SW480 (cell line): ENCODE measurements at regions not wholly inside any gene's neighbourhood (a gene's known extent, or its start where the extent isn't known, plus 50 kb on each side); places are given as distances from the start of the nearest gene placed in this dataset.

ENCODE experiments used
- DNase-seq: peaks from one replicate; pipeline ENCODE4 v3.0.0-alpha.2; 2016; ENCODE audit warnings: low spot score

GRCh38 chr3:177942911-177943310 lies 593.3 kb upstream of the KCNMB2 start:
- DNase-seq, result no peak

- DNase-seq, result no peak
These were observed 592.0 kb upstream of the KCNMB2 start for GRCh38 chr3:177944228-177944661.

- no peak for DNase-seq
These were observed 590.2 kb upstream of the KCNMB2 start for GRCh38 chr3:177946048-177946447.

DNA sequence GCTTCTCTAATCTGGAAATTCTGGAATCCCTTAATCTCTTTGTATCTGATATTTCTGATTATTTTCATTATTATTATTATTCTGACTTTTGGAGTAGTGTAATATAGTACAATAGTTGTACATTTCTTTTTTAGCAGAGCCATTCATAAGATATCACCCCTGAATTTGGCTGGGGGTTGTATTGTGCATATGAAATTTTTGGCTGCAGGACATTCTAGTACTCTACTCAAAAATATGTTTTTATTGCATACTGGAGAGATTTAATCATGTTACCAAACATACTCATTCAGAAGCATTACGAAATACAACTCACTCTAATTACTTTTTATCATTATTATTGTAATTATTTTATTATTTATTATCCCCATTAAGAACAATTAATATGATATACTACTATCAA lies 589.7 kb upstream of the KCNMB2 start:
- DNase-seq, result no peak

- DNase-seq, result no peak
These were observed 589.3 kb upstream of the KCNMB2 start for GRCh38 chr3:177946936-177947335.

GRCh38 chr3:177947901-177948300 lies 588.3 kb upstream of the KCNMB2 start:
- DNase-seq, result no peak

DNA sequence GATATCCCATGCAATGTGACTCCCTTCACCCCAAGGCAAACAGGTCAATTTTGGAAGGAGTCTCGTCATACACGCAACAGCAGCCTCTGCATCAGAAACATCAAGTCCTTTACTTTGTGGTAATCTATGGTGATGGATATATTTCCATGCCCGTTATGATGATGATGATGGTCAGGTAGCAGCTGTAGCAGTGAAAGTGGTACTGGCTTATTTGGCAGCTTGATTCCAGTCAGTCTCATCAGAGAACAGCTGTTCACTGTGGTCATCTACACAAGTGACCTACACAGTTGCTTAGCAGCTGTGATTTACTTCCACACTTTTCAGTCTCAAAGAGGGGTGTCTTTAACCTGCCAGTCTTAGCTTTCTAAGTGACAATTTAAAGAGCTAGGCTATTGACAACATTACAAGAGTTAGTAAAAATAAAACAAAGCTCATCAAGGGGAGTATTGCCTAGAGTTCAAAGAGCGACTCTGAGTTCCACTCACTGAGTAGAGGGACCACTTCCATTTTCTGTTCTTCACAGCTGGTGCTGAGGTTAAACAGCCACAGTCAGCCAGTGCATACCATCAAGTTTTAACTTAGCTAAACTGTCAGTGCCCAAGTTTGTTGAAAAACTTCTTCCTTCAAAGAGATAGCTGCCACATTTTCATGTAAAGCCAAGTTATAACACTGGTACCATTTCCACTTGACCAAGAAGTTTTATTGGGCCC lies 587.4 kb upstream of the KCNMB2 start:
- DNase-seq, result no peak

- no peak for DNase-seq
These were observed 577.0 kb upstream of the KCNMB2 start for GRCh38 chr3:177959188-177959587.

DNA sequence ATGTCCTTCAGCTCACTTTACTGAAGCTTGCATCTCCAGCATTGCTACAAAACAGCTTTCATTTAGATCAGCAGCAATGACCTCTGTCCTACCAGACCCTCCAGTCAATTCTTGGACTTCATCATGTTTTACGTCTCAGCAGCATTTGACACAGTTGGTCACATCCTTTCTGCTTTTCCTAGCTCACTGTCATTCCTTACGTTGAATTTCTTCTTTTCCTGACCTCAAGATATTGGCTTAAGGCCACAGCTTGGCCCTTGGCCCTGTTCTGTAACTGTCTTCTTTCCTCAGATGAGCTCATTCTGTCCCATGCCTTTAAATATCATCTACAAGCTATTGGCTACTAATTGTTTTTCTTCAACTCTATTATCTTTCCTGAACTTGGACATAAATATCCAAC lies 576.2 kb upstream of the KCNMB2 start:
- DNase-seq, result no peak

DNA sequence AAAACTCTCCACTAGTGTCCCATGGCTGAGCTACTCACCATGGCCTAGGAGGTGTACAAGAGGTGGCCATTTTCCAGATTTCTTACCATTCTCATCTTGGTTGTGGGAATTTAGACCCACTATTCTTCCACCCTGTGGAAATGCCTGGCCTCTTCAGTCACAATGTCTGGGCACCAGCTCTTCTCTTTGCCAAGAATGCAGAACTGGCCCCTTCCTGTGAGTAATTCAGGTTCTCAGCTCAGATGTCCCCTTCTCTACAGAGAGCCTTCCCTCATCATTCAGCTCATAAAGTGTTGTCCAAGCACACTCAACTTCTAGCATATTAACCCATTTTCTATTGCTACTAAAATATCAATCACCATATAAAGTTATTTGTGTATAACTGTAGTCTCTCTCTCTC lies 575.5 kb upstream of the KCNMB2 start:
- no peak for DNase-seq

GRCh38 chr3:177961784-177962183 lies 574.5 kb upstream of the KCNMB2 start:
- DNase-seq, result no peak

DNA sequence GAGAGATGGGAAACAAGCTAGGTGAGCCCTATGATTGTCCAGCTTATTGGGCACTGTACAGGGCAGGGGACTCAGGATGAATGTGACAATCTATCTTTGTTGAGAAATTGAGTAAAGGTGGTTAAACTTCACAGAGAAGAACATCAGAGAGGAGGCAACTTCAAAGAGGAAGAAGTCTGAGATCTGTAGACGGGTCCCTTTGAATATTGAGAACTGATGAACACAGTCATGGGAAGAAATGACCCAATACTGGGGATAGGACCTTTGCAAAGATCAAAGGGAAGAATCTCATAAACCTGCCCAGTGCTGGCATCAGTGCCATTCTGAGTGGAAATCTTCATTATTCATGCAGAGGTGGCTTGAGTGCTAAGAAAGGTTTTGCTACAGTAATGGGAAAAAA lies 569.7 kb upstream of the KCNMB2 start:
- DNase-seq, result peak; percentile 86

DNA sequence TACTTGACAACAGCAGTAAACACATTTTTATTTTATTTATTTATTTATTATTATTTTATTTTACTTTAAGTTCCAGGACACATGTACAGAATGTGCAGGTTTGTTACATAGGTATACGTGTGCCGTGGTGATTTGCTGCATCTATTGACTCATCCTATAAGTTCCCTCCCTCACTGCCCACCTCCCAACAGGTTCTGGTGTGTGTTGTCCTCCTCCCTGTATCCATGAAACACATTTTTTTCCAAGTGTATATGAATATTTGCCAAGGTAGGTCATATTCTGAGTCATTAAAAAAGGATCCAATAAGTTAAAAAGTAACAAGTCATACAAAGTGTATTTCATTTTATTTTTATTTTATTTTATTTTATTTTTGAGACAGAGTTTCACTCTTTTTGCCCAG lies 567.3 kb upstream of the KCNMB2 start:
- no peak for DNase-seq

DNA sequence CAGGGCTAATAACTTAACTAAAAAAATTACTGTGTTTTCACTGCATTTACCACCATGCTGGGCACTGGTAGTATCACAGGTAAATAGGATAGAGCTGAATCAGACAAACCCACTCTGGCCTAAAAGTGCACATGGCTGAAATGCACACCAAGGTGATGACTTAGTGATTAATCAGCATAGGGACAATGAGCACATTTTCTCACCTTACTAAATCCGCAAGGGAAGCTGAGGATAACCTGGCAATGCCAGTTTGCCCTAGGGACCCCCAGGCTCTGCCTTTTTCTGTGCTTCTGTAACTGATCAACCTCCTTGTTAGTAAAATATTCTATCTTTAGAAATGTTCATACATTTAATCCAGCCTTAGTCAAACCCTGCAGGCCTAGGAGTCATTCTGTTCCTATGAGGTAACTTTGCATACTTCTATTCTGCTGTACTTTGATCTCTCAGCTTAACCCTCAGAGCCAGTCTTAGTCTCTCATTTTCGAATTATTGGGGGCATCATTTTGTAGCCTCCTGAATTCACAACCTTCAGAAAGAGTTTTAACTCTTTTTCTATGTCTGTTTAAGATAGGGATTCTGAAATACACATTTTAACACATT lies 562.9 kb upstream of the KCNMB2 start:
- DNase-seq, result no peak

DNA sequence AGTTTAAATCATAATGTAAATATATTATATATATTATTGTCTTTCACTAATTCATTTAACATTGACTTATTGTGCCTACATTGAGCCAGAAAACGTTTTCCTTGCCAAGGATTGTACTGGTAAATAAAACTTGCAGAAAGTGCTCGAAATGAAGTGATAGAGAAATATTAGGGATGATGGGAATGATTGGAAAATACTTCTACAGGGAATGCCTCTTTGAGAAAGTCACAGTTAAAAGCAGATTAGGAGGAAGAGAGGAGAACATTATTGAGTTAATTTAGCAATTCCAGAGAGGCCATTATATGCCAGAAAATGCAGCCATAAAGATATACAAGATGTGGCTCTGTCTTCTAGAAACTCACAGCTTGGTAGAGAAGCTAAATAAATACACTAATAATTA lies 560.0 kb upstream of the KCNMB2 start:
- no peak for DNase-seq

DNA sequence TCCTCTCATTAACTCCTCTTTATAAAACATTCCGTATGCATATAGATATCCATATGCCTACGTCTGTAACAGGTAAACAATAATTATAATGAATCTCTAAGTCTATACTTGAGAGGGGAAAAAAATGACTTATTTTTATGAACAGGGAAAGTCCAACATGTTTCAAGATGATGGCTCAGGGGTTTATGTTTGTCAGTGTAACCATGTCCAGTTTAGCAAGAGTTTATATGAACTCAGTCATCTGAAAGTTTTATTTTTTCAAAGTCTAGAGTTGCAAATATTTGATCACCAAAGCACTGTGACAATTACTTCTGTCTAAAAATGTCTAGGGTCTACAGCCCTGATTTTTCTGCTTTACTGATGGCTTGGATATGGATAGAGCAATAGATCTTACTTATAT lies 559.4 kb upstream of the KCNMB2 start:
- no peak for DNase-seq

GRCh38 chr3:177977381-177978158 lies 558.7 kb upstream of the KCNMB2 start:
- no peak for DNase-seq

DNA sequence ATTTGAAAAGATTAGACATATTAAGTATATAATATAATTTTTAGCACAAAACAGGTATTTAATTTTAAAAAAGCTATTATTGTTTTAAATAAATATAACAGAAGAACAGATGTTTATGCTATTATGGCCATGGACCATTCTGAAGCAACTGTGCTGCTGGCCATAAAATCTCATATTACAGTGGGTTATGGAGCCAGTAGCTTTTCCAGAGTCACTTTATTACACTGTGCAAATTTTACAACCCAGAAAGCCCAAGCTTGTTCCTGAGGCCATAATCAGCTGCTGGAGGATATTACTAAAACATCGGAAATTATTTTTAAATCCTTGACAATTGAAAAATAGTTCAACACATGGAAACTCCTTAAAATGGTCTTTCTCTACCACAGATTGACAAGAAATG lies 557.3 kb upstream of the KCNMB2 start:
- no peak for DNase-seq

DNA sequence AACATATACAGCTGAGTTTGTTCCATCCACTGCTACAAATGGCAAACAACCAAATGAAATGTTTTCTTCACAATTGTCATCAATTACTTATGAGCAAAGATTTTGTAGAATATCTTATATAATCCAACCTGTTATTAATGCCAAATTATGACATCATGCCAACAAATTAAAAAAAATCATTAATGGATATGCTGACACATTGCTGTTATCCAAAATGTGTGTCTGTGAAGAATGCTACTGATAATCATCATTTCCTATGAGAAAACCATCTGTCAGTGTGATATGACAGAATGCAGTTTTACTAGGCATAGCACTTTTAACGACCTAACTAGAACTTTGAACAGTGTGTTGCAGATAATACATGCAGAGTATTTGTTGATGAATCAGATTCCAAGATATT lies 556.5 kb upstream of the KCNMB2 start:
- no peak for DNase-seq

DNA sequence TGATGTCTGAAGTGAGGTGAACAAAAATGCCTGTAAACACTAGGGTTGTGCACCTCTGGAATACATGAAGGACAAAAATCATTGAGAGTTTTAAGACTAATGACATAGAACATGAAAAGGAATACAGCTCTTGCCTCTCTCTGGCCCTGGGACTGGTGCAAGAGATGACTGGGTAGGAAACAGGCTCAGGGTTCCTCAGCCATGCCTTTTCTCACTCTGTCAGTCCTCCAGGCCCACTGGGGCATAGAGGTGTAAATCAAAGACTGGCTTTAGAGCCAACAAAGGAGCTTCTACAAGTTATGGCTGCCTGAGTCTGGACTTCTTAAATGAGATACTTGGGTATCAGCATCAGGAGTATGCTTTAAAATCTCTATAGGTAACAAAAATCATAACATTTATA lies 554.7 kb upstream of the KCNMB2 start:
- no peak for DNase-seq

DNA sequence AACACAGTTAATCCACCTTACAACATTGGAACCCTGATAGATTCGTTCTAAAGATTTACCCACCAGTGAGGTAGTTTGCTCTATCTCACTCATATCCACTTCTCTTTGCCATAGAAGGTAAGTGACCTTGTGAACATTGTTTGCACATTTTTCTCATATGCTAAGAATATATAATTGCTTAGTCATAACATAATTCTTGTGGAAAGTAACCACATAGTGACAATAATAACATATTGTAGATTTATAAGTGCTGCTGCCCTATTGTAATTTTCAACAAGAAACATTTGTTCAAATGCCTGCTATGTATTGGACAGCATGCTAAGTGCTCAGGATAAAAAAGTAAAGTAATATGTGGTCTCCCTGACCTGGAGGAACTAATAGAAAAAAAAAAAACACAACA lies 554.2 kb upstream of the KCNMB2 start:
- DNase-seq, result no peak

- DNase-seq, result no peak
These were observed 552.9 kb upstream of the KCNMB2 start for GRCh38 chr3:177983320-177983719.
